Panc1 (cell line): ENCODE measurements at regions not wholly inside any gene's neighbourhood (a gene's known extent, or its start where the extent isn't known, plus 50 kb on each side); places are given as distances from the start of the nearest gene placed in this dataset.

ENCODE experiments used
- POLR2AphosphoS5 ChIP-seq: IDR thresholded peaks from 2 replicates; pipeline ENCODE4 v1.6.1; 2012; ENCODE audit warnings: mild to moderate bottlenecking, low read depth, low read length, moderate library complexity
- TF ChIP-seq, protein P1 (sequence below): fragments of 450-650 bp; IDR thresholded peaks from 2 replicates; pipeline ENCODE4 v1.5.1; 2017; ENCODE audit warnings: mild to moderate bottlenecking
- TF ChIP-seq, protein P2 (sequence below), 2 experiments: IDR thresholded peaks; 2 replicates each; pipeline ENCODE4 v1.6.1; 2011 to 2012; ENCODE audit warnings: low read depth in 2 of 2, control low read depth in 1 of 2, low read length in 1 of 2, mild to moderate bottlenecking in 1 of 2, moderate library complexity in 1 of 2; ENCODE audit not compliant: insufficient read depth in 1 of 2

DNA sequence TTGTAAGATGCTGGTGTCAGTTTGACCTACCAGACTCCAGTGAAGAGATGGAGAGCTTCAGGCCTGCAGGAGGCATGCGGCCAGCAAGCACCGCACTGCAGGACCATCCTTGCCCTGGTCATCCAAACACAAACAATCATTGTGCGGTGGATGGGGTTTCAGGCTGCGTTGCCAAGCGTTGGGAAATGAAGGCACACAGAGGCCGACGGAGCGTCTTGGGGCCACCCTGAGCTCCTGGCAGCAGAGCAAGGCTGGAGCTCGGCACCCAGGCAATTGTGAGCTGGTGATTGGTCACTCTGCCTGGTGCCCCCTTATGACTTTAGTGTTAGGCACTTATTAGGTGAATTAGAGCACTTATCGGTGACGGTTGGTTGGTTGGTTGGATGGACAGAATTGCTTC is 222.6 kb upstream of the RGMA start:
- TF ChIP-seq, protein P1, sequence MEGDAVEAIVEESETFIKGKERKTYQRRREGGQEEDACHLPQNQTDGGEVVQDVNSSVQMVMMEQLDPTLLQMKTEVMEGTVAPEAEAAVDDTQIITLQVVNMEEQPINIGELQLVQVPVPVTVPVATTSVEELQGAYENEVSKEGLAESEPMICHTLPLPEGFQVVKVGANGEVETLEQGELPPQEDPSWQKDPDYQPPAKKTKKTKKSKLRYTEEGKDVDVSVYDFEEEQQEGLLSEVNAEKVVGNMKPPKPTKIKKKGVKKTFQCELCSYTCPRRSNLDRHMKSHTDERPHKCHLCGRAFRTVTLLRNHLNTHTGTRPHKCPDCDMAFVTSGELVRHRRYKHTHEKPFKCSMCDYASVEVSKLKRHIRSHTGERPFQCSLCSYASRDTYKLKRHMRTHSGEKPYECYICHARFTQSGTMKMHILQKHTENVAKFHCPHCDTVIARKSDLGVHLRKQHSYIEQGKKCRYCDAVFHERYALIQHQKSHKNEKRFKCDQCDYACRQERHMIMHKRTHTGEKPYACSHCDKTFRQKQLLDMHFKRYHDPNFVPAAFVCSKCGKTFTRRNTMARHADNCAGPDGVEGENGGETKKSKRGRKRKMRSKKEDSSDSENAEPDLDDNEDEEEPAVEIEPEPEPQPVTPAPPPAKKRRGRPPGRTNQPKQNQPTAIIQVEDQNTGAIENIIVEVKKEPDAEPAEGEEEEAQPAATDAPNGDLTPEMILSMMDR: no peak
- TF ChIP-seq, protein P2, sequence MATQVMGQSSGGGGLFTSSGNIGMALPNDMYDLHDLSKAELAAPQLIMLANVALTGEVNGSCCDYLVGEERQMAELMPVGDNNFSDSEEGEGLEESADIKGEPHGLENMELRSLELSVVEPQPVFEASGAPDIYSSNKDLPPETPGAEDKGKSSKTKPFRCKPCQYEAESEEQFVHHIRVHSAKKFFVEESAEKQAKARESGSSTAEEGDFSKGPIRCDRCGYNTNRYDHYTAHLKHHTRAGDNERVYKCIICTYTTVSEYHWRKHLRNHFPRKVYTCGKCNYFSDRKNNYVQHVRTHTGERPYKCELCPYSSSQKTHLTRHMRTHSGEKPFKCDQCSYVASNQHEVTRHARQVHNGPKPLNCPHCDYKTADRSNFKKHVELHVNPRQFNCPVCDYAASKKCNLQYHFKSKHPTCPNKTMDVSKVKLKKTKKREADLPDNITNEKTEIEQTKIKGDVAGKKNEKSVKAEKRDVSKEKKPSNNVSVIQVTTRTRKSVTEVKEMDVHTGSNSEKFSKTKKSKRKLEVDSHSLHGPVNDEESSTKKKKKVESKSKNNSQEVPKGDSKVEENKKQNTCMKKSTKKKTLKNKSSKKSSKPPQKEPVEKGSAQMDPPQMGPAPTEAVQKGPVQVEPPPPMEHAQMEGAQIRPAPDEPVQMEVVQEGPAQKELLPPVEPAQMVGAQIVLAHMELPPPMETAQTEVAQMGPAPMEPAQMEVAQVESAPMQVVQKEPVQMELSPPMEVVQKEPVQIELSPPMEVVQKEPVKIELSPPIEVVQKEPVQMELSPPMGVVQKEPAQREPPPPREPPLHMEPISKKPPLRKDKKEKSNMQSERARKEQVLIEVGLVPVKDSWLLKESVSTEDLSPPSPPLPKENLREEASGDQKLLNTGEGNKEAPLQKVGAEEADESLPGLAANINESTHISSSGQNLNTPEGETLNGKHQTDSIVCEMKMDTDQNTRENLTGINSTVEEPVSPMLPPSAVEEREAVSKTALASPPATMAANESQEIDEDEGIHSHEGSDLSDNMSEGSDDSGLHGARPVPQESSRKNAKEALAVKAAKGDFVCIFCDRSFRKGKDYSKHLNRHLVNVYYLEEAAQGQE (IDR thresholded peaks at IDR 0.05; ENCODE audit: insufficient read depth in 1 of 2, low read depth in 2 of 2, low read length in 1 of 2): no peak
- no peak for TF ChIP-seq POLR2AphosphoS5
